Breast epithelium (tissue), 3 donors: ENCODE measurements at regions not wholly inside any gene's neighbourhood (a gene's known extent, or its start where the extent isn't known, plus 50 kb on each side); places are given as distances from the start of the nearest gene placed in this dataset.

Experiments used
- CTCF ChIP-seq, 3 donors: fragments of 450-650 bp; IDR thresholded peaks; one replicate each; pipeline ENCODE4 v1.5.1; 2016 to 2017; ENCODE audit warnings: antibody characterized with exemption in 3 of 3, mild to moderate bottlenecking in 3 of 3, moderate library complexity in 3 of 3
- POLR2AphosphoS5 ChIP-seq, 3 donors: sonication (generic); formaldehyde crosslinking; IDR thresholded peaks; one replicate each; pipeline ENCODE4 v1.6.1; 2017; ENCODE audit warnings: antibody characterized with exemption in 3 of 3

GRCh38 chr22:46063846-46064227 is 86.5 kb upstream of the PPARA start:
- no peak for TF ChIP-seq CTCF (IDR thresholded peaks at IDR 0.05)
- peak in 2 of 3 donors; percentile 19 to 74 for TF ChIP-seq POLR2AphosphoS5 (IDR thresholded peaks at IDR 0.05)
